CD14-positive monocyte (primary cell): ENCODE measurements at regions not wholly inside any gene's neighbourhood (a gene's known extent, or its start where the extent isn't known, plus 50 kb on each side); places are given as distances from the start of the nearest gene placed in this dataset.

Source experiments
- DNase-seq, 3 donors: peaks; one replicate each; pipeline ENCODE4 v3.0.0-alpha.2; 2011 to 2022
- H2AFZ ChIP-seq: 2 replicates; pipeline ENCODE4 v1.6.0; 2012; ENCODE audit warnings: mild to moderate bottlenecking, low read depth, low read length, inconsistent platforms; ENCODE audit not compliant: insufficient read depth, poor library complexity, severe bottlenecking
- H3K27ac ChIP-seq, 2 donors: 1 replicate in 1 of 2; 2 replicates in 1 of 2; pipeline ENCODE4 v1.5.1; 2012 to 2013; ENCODE audit warnings: low read length in 2 of 2, control low read depth in 1 of 2, inconsistent platforms in 1 of 2, low read depth in 1 of 2, mild to moderate bottlenecking in 1 of 2
- H3K27me3 ChIP-seq, 2 donors: one replicate each; pipeline versions ENCODE4 v1.6.0 to v1.6.1; 2011 to 2013; ENCODE audit warnings: low read length in 2 of 2; ENCODE audit not compliant: control insufficient read depth in 2 of 2, insufficient read depth in 2 of 2
- H3K36me3 ChIP-seq, 2 donors: replicated peaks in 1 of 2; 1 replicate in 1 of 2; 2 replicates in 1 of 2; pipeline versions ENCODE4 v1.5.1 to v1.6.1; 2012 to 2013; ENCODE audit warnings: low read length in 2 of 2, control low read depth in 1 of 2, inconsistent platforms in 1 of 2, mild to moderate bottlenecking in 1 of 2; ENCODE audit not compliant: insufficient read depth in 2 of 2, control insufficient read depth in 1 of 2
- H3K4me1 ChIP-seq, 2 donors: 1 replicate in 1 of 2; 2 replicates in 1 of 2; pipeline versions ENCODE4 v1.5.1 to v1.6.1; 2012 to 2013; ENCODE audit warnings: low read length in 2 of 2, control low read depth in 1 of 2, inconsistent platforms in 1 of 2, mild to moderate bottlenecking in 1 of 2, moderate library complexity in 1 of 2; ENCODE audit not compliant: insufficient read depth in 2 of 2, control insufficient read depth in 1 of 2
- H3K4me2 ChIP-seq: replicated peaks from 2 replicates; pipeline ENCODE3; 2012; ENCODE audit warnings: low read length, moderate library complexity, mild to moderate bottlenecking; ENCODE audit not compliant: poor library complexity, severe bottlenecking; ENCODE audit errors: extremely low read depth
- H3K4me3 ChIP-seq, 3 experiments: fragments of 200-600 bp in 1 of 3; sonication (generic) in 1 of 3; replicated peaks in 1 of 3; 1 replicate in 2 of 3; 2 replicates in 1 of 3; pipeline ENCODE4 v1.5.1; 2011 to 2013; ENCODE audit warnings: low read length in 3 of 3, mild to moderate bottlenecking in 3 of 3, control low read depth in 2 of 3, low read depth in 2 of 3, inconsistent platforms in 1 of 3, moderate library complexity in 1 of 3
- H3K79me2 ChIP-seq: 2 replicates; pipeline ENCODE4 v1.6.0; 2012; ENCODE audit warnings: mild to moderate bottlenecking, control low read depth, inconsistent platforms, low read length, moderate library complexity; ENCODE audit not compliant: insufficient read depth
- H3K9ac ChIP-seq: 2 replicates; pipeline ENCODE4 v1.6.0; 2017; ENCODE audit warnings: low read length, mild to moderate bottlenecking; ENCODE audit not compliant: insufficient read depth, poor library complexity, severe bottlenecking
- H3K9me3 ChIP-seq, 2 donors: replicated peaks in 1 of 2; 1 replicate in 1 of 2; 2 replicates in 1 of 2; pipeline versions ENCODE4 v1.5.1 to v1.6.1; 2012 to 2013; ENCODE audit warnings: low read length in 2 of 2, control low read depth in 1 of 2; ENCODE audit not compliant: control insufficient read depth in 1 of 2, insufficient read depth in 1 of 2
- H4K20me1 ChIP-seq: 2 replicates; pipeline ENCODE4 v1.6.0; 2012; ENCODE audit warnings: mild to moderate bottlenecking, low read length, control low read depth, moderate library complexity; ENCODE audit not compliant: insufficient read depth
- H3K27ac Mint-ChIP-seq, 7 donors: one replicate each; pipeline ENCODE4 v1.8.0; 2020; ENCODE audit warnings: mild to moderate bottlenecking in 7 of 7, mixed read lengths in 7 of 7, moderate library complexity in 6 of 7, inconsistent platforms in 2 of 7
- H3K27me3 Mint-ChIP-seq, 3 donors: one replicate each; pipeline ENCODE4 v1.8.0; 2021 to 2022; ENCODE audit warnings: low read depth in 3 of 3, mild to moderate bottlenecking in 3 of 3, mixed read lengths in 3 of 3, moderate library complexity in 3 of 3, inconsistent platforms in 1 of 3
- H3K36me3 Mint-ChIP-seq, 2 donors: one replicate each; pipeline ENCODE4 v1.8.0; 2020; ENCODE audit warnings: mixed read lengths in 2 of 2, inconsistent platforms in 1 of 2, mild to moderate bottlenecking in 1 of 2
- H3K4me1 Mint-ChIP-seq: one replicate; pipeline ENCODE4 v1.8.0; 2020; ENCODE audit warnings: mild to moderate bottlenecking, mixed read lengths
- H3K4me3 Mint-ChIP-seq, 2 donors: one replicate each; pipeline ENCODE4 v1.8.0; 2020; ENCODE audit warnings: mild to moderate bottlenecking in 2 of 2, mixed read lengths in 2 of 2, moderate library complexity in 1 of 2
- H3K9me3 Mint-ChIP-seq, 7 donors: one replicate each; pipeline ENCODE4 v1.8.0; 2020 to 2022; ENCODE audit warnings: mixed read lengths in 7 of 7, mild to moderate bottlenecking in 6 of 7, moderate library complexity in 6 of 7, inconsistent platforms in 2 of 7
- CTCF ChIP-seq: fragments of 200-600 bp; IDR thresholded peaks from one replicate; pipeline ENCODE4 v1.8.0; 2022; ENCODE audit warnings: antibody characterized with exemption, mild to moderate bottlenecking
- whole genome bisulfite sequencing: methylation state at CpG from one replicate; pipeline ENCODE4 v1.1.5; 2013; ENCODE audit warnings: missing lambda C conversion rate; ENCODE audit not compliant: insufficient coverage; 5-methylcytosine and 5-hydroxymethylcytosine counted together
- intact Hi-C, 2 donors: fragments of 100-400 bp; cut with micrococcal nuclease; formaldehyde crosslinking; loops; one replicate each; pipeline versions ENCODE4 v1.15.0 to v1.15.1; 2023

GRCh38 chrX:150306002-150306401 lies 57.1 kb upstream of the MAMLD1 start:
- Mint-ChIP-seq H3K27ac (no peak overlapping the region), H3K4me3 (no peak overlapping the region), H3K9me3 (peaks cover 0 to 3% (median 0%) of the 10 kb centered on the region in 7 donors), H3K4me1 (no peaks in the 10 kb centered on the region), H3K36me3 (no peaks in the 10 kb centered on the region), H3K27me3 (peaks cover 0 to 2% (median 0%) of the 10 kb centered on the region in 3 donors)
- Histone ChIP-seq H3K79me2 (no peaks in the 10 kb centered on the region), H3K4me1 (no peaks in the 10 kb centered on the region), H3K4me3 (no peak overlapping the region), H3K36me3 (no peaks in the 10 kb centered on the region), H2AFZ (no peak overlapping the region), H3K27ac (no peak overlapping the region), H3K27me3 (no peaks in the 10 kb centered on the region), H3K9ac (no peak overlapping the region), H4K20me1 (no peaks in the 10 kb centered on the region), H3K4me2 (no peak overlapping the region), H3K9me3 (no peaks in the 10 kb centered on the region)
- WGBS, result 92% methylated on average over 2 of the region's 6 CpGs
- TF ChIP-seq CTCF, result no peak
- no peak for DNase-seq
- intact Hi-C loops, result no loop called here

- no peaks in the 10 kb centered on the region for H3K79me2 ChIP-seq
- H3K27me3 ChIP-seq, result no peaks in the 10 kb centered on the region
- no peaks in the 10 kb centered on the region for H4K20me1 ChIP-seq
- no CpG with 5 or more reads among the region's 4 CpGs for WGBS
- no peaks in the 10 kb centered on the region for H3K9me3 ChIP-seq
- H3K4me1 Mint-ChIP-seq, result no peaks in the 10 kb centered on the region
- no peaks in the 10 kb centered on the region for H3K36me3 ChIP-seq
- no peak overlapping the region for H3K27ac Mint-ChIP-seq
- intact Hi-C loops, result no loop called here
- no peak overlapping the region for H3K4me3 ChIP-seq
- H3K36me3 Mint-ChIP-seq, result no peaks in the 10 kb centered on the region
- H2AFZ ChIP-seq, result no peak overlapping the region
- no peak for DNase-seq
- no peak overlapping the region for H3K9ac ChIP-seq
- peaks cover 0 to 3% (median 2%) of the 10 kb centered on the region in 3 donors for H3K27me3 Mint-ChIP-seq
- H3K4me2 ChIP-seq, result no peak overlapping the region
- no peak overlapping the region for H3K4me3 Mint-ChIP-seq
- H3K27ac ChIP-seq, result no peak overlapping the region
- H3K9me3 Mint-ChIP-seq, result peaks cover 0 to 3% (median 0%) of the 10 kb centered on the region in 7 donors
- TF ChIP-seq CTCF, result no peak
- no peaks in the 10 kb centered on the region for H3K4me1 ChIP-seq
Measured at GRCh38 chrX:150308041-150308440, 55.1 kb upstream of the MAMLD1 start.
